ENCODE measurements at regions not wholly inside any gene's neighbourhood (a gene's known extent, or its start where the extent isn't known, plus 50 kb on each side); places are given as distances from the start of the nearest gene placed in this dataset.
"Not testable (repeated sequence)": the region's sequence is repeated elsewhere in the genome, so short reads cannot be mapped to it uniquely, and the experiment has no call there.

- POLR2A ChIA-PET (ENCODE audit: partially characterized antibody), result no interaction called here
- intact Hi-C loops (cut with micrococcal nuclease), result no loop called here
Measured at GRCh38 chr22:34669001-34669400, 397.0 kb upstream of the ISX start.

DNA sequence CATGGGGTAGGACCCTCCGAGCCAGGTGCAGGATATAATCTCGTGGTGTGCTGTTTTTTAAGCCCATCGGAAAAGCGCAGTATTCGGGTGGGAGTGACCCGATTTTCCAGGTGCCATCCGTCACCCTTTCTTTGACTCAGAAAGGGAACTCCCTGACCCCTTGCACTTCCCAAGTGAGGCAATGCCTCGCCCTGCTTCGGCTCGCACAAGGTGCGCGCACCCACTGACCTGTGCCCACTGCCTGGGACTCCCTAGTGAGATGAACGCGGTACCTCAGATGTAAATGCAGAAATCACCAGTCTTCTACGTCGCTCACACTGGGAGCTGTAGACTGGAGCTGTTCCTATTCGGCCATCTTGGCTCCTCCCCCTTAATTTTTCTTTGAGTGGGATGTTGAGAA is 382.9 kb upstream of the ISX start:
- H3K27ac Mint-ChIP-seq; CTCF ChIA-PET (ENCODE audit: partially characterized antibody); H3K27ac ChIP-seq (ENCODE audit: low read depth, low read length): not testable (repeated sequence)

More at GRCh38 chr22:34669001-34669400, 397.0 kb upstream of the ISX start:
- Histone ChIP-seq H3K9me3 (ENCODE audit: control insufficient read depth in 1 of 2, low read length in 2 of 2) (no peaks in the 10 kb centered on the region), H3K4me3 (ENCODE audit: low read length in 2 of 2) (no peak overlapping the region), H3K36me3 (ENCODE audit: insufficient read depth, low read length) (no peaks in the 10 kb centered on the region), H3K4me1 (ENCODE audit: insufficient read depth, low read length) (no peaks in the 10 kb centered on the region), H3K27ac (ENCODE audit: low read depth, low read length) (no peak overlapping the region), H3K27me3 (ENCODE audit: insufficient read depth, low read length) (no peaks in the 10 kb centered on the region)
- peaks cover 0 to 2% (median 0%) of the 10 kb centered on the region in 8 donors for H3K9me3 Mint-ChIP-seq
- peaks cover 0 to 1% of the 10 kb centered on the region in 2 donors for H3K27me3 Mint-ChIP-seq
- no peak for DNase-seq
- no peaks in the 10 kb centered on the region for H3K4me1 Mint-ChIP-seq
- CTCF ChIA-PET (ENCODE audit: partially characterized antibody), result no interaction called here
- H3K27ac Mint-ChIP-seq, result no peak overlapping the region
- no peak overlapping the region for H3K4me3 Mint-ChIP-seq
- no peaks in the 10 kb centered on the region for H3K36me3 Mint-ChIP-seq

DNA sequence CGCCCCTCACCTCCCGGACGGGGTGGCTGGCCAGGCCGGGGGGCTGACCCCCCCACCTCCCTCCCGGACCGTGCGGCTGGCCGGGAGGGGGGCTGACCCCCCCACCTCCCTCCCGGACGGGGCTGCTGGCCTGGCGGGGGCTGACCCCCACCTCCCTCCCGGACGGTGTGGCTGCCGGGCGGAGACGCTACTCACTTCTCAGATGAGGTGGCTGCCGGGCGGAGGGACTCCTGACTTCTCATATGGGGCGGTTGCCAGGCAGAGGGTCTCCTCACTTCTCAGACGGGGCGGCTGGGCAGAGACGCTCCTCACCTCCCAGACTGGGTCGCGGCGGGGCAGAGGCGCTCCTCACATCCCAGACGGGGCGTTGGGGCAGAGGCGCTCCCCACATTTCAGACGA is 381.7 kb upstream of the ISX start:
- H3K4me1 Mint-ChIP-seq; H3K36me3 ChIP-seq (ENCODE audit: insufficient read depth, low read length); H3K27ac Mint-ChIP-seq; H3K9me3 ChIP-seq (ENCODE audit: control insufficient read depth in 1 of 2, low read length in 2 of 2); CTCF ChIA-PET (ENCODE audit: partially characterized antibody); H3K27me3 Mint-ChIP-seq; DNase-seq; H3K4me3 ChIP-seq (ENCODE audit: low read length in 2 of 2); H3K4me1 ChIP-seq (ENCODE audit: insufficient read depth, low read length); intact Hi-C loops (cut with micrococcal nuclease); H3K27me3 ChIP-seq (ENCODE audit: insufficient read depth, low read length); H3K9me3 Mint-ChIP-seq; POLR2A ChIA-PET (ENCODE audit: partially characterized antibody); H3K4me3 Mint-ChIP-seq; H3K27ac ChIP-seq (ENCODE audit: low read depth, low read length); H3K36me3 Mint-ChIP-seq: not testable (repeated sequence)

More for the DNA sequence above, 382.9 kb upstream of the ISX start:
- H3K27me3 Mint-ChIP-seq; POLR2A ChIA-PET (ENCODE audit: partially characterized antibody); H3K9me3 ChIP-seq (ENCODE audit: control insufficient read depth in 1 of 2, low read length in 2 of 2); H3K36me3 ChIP-seq (ENCODE audit: insufficient read depth, low read length); H3K4me3 Mint-ChIP-seq; H3K27me3 ChIP-seq (ENCODE audit: insufficient read depth, low read length); H3K4me1 Mint-ChIP-seq; H3K36me3 Mint-ChIP-seq; H3K4me3 ChIP-seq (ENCODE audit: low read length in 2 of 2); H3K9me3 Mint-ChIP-seq; H3K4me1 ChIP-seq (ENCODE audit: insufficient read depth, low read length); DNase-seq; intact Hi-C loops (cut with micrococcal nuclease): not testable (repeated sequence)

- intact Hi-C loops (cut with micrococcal nuclease), result no loop called here
- Histone ChIP-seq H3K36me3 (ENCODE audit: insufficient read depth, low read length) (no peaks in the 10 kb centered on the region), H3K4me3 (ENCODE audit: low read length in 2 of 2) (no peak overlapping the region), H3K4me1 (ENCODE audit: insufficient read depth, low read length) (no peaks in the 10 kb centered on the region), H3K27ac (ENCODE audit: low read depth, low read length) (no peak overlapping the region), H3K9me3 (ENCODE audit: control insufficient read depth in 1 of 2, low read length in 2 of 2) (no peaks in the 10 kb centered on the region), H3K27me3 (ENCODE audit: insufficient read depth, low read length) (no peaks in the 10 kb centered on the region)
- Mint-ChIP-seq H3K36me3 (no peaks in the 10 kb centered on the region), H3K27ac (no peak overlapping the region), H3K4me3 (no peak overlapping the region), H3K4me1 (no peaks in the 10 kb centered on the region), H3K27me3 (peaks cover 0 to 3% of the 10 kb centered on the region in 2 donors), H3K9me3 (peaks cover 0 to 7% (median 0%) of the 10 kb centered on the region in 8 donors)
- ChIA-PET POLR2A (ENCODE audit: partially characterized antibody) (no interaction called here), CTCF (ENCODE audit: partially characterized antibody) (no interaction called here)
- no peak for DNase-seq
Measured at GRCh38 chr22:34687116-34687515, 378.8 kb upstream of the ISX start.

- Mint-ChIP-seq H3K4me3 (no peak overlapping the region), H3K4me1 (no peaks in the 10 kb centered on the region), H3K27me3 (peaks cover 0 to 3% of the 10 kb centered on the region in 2 donors), H3K27ac (no peak overlapping the region), H3K9me3 (peaks cover 0 to 7% (median 0%) of the 10 kb centered on the region in 8 donors), H3K36me3 (no peaks in the 10 kb centered on the region)
- Histone ChIP-seq H3K9me3 (ENCODE audit: control insufficient read depth in 1 of 2, low read length in 2 of 2) (no peaks in the 10 kb centered on the region), H3K4me3 (ENCODE audit: low read length in 2 of 2) (no peak overlapping the region), H3K36me3 (ENCODE audit: insufficient read depth, low read length) (no peaks in the 10 kb centered on the region), H3K27ac (ENCODE audit: low read depth, low read length) (no peak overlapping the region), H3K27me3 (ENCODE audit: insufficient read depth, low read length) (no peaks in the 10 kb centered on the region), H3K4me1 (ENCODE audit: insufficient read depth, low read length) (no peaks in the 10 kb centered on the region)
- intact Hi-C loops (cut with micrococcal nuclease), result no loop called here
- CTCF ChIA-PET (ENCODE audit: partially characterized antibody), result no interaction called here
- POLR2A ChIA-PET (ENCODE audit: partially characterized antibody), result no interaction called here
- no peak for DNase-seq
Measured at GRCh38 chr22:34688825-34689224, 377.1 kb upstream of the ISX start.

DNA sequence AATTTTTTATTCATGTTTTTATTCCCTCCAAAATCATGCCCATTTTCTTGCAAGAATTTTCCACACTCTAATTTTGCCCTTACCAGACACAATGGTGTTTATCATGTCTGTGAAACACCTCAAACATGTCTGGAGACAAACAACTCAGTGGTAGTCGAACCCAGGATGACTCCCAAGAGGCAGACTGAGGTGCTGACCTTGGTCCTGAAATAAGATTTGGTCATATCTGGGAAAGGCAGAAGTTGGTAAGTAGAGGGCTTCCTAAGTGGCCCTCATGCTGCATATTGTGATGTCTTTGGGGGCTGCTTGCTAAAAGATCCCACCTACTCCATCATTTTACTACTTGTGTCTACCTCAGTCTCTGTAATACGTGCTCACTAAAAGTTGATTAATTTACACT is 369.4 kb upstream of the ISX start:
- ChIA-PET CTCF (ENCODE audit: partially characterized antibody) (no interaction called here), POLR2A (ENCODE audit: partially characterized antibody) (no interaction called here)
- peaks cover 0 to 11% (median 1%) of the 10 kb centered on the region in 8 donors for H3K9me3 Mint-ChIP-seq
- Histone ChIP-seq H3K4me1 (ENCODE audit: insufficient read depth, low read length) (no peaks in the 10 kb centered on the region), H3K4me3 (ENCODE audit: low read length in 2 of 2) (no peak overlapping the region), H3K9me3 (ENCODE audit: control insufficient read depth in 1 of 2, low read length in 2 of 2) (no peaks in the 10 kb centered on the region), H3K36me3 (ENCODE audit: insufficient read depth, low read length) (no peaks in the 10 kb centered on the region), H3K27ac (ENCODE audit: low read depth, low read length) (no peak overlapping the region), H3K27me3 (ENCODE audit: insufficient read depth, low read length) (no peaks in the 10 kb centered on the region)
- H3K27me3 Mint-ChIP-seq, result peaks cover 0 to 3% of the 10 kb centered on the region in 2 donors
- intact Hi-C loops (cut with micrococcal nuclease), result no loop called here
- H3K36me3 Mint-ChIP-seq, result no peaks in the 10 kb centered on the region
- H3K4me3 Mint-ChIP-seq, result no peak overlapping the region
- no peaks in the 10 kb centered on the region for H3K4me1 Mint-ChIP-seq
- H3K27ac Mint-ChIP-seq, result no peak overlapping the region
- no peak for DNase-seq

DNA sequence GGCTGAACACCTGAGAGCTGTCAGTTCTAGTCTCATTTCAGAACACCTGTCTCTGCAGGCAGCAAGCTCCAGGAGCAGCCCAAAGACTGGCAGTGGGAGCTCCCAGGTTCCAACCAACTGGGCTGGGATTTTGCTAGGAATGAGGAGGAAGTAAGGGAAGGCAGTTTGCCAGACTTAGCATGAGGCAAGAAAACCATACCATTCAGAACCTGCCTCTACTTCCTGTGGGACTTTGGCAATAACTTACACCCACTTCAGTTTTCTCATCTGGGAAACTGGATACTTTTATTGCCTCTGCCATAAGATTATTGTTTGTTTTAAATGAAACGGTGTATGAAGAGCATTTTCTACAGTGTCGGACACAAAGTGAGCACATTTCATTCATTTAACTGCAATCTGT is 363.7 kb upstream of the ISX start:
- Mint-ChIP-seq H3K27ac (no peak overlapping the region), H3K36me3 (no peaks in the 10 kb centered on the region), H3K4me3 (no peak overlapping the region), H3K27me3 (peaks cover 0 to 3% of the 10 kb centered on the region in 2 donors), H3K9me3 (peaks cover 0 to 5% (median 2%) of the 10 kb centered on the region in 8 donors), H3K4me1 (no peaks in the 10 kb centered on the region)
- H3K36me3 ChIP-seq (ENCODE audit: insufficient read depth, low read length), result no peaks in the 10 kb centered on the region
- no peak for DNase-seq
- no peaks in the 10 kb centered on the region for H3K4me1 ChIP-seq (ENCODE audit: insufficient read depth, low read length)
- CTCF ChIA-PET (ENCODE audit: partially characterized antibody), result no interaction called here
- POLR2A ChIA-PET (ENCODE audit: partially characterized antibody), result no interaction called here
- intact Hi-C loops (cut with micrococcal nuclease), result no loop called here
- no peaks in the 10 kb centered on the region for H3K9me3 ChIP-seq (ENCODE audit: control insufficient read depth in 1 of 2, low read length in 2 of 2)
- no peak overlapping the region for H3K4me3 ChIP-seq (ENCODE audit: low read length in 2 of 2)
- H3K27ac ChIP-seq (ENCODE audit: low read depth, low read length), result no peak overlapping the region
- no peaks in the 10 kb centered on the region for H3K27me3 ChIP-seq (ENCODE audit: insufficient read depth, low read length)

DNA sequence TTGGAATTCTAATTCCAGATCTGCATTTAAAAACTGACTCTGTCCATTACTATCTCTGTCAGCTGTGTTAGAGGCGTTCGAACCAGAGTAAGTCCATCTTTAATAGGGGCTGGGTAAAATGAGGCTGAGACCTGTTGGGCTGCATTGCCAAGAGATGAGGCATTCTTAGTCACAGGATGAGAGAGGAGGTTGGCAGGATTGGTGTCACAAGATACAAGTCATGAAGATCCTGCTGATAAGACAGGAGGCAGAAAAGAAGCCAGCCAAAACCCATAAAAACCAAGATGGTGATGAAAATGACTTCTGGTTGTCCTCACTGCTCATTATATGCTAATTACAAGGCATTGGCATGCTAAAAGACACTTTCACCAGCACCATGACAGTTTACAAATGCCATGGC is 356.3 kb upstream of the ISX start:
- no peak overlapping the region for H3K27ac Mint-ChIP-seq
- POLR2A ChIA-PET (ENCODE audit: partially characterized antibody), result no interaction called here
- intact Hi-C loops (cut with micrococcal nuclease), result no loop called here
- Histone ChIP-seq H3K4me3 (ENCODE audit: low read length in 2 of 2) (no peak overlapping the region), H3K36me3 (ENCODE audit: insufficient read depth, low read length) (no peaks in the 10 kb centered on the region), H3K4me1 (ENCODE audit: insufficient read depth, low read length) (no peaks in the 10 kb centered on the region), H3K27ac (ENCODE audit: low read depth, low read length) (no peak overlapping the region), H3K9me3 (ENCODE audit: control insufficient read depth in 1 of 2, low read length in 2 of 2) (no peaks in the 10 kb centered on the region), H3K27me3 (ENCODE audit: insufficient read depth, low read length) (no peaks in the 10 kb centered on the region)
- no peak for DNase-seq
- no peak overlapping the region for H3K4me3 Mint-ChIP-seq
- CTCF ChIA-PET (ENCODE audit: partially characterized antibody), result no interaction called here
- no peaks in the 10 kb centered on the region for H3K27me3 Mint-ChIP-seq
- no peaks in the 10 kb centered on the region for H3K36me3 Mint-ChIP-seq
- peaks cover 0 to 10% (median 0%) of the 10 kb centered on the region in 8 donors for H3K9me3 Mint-ChIP-seq
- H3K4me1 Mint-ChIP-seq, result no peaks in the 10 kb centered on the region

All from CD4-positive, alpha-beta memory T cell (primary cell).